ENCODE measurements at regions not wholly inside any gene's neighbourhood (a gene's known extent, or its start where the extent isn't known, plus 50 kb on each side); places are given as distances from the start of the nearest gene placed in this dataset.

- TF ChIP-seq CTCF (conservative IDR thresholded peaks at IDR 0.05; ENCODE audit: low read length) = no peak
- TF ChIP-seq EZH2phosphoT487 (IDR thresholded peaks at IDR 0.05; ENCODE audit: borderline replicate concordance) = no peak
Measured at GRCh38 chr4:60096676-60097075, 1103.5 kb upstream of the ADGRL3 start.
